ENCODE measurements at regions not wholly inside any gene's neighbourhood (a gene's known extent, or its start where the extent isn't known, plus 50 kb on each side); places are given as distances from the start of the nearest gene placed in this dataset.
"Not testable (repeated sequence)": the region's sequence is repeated elsewhere in the genome, so short reads cannot be mapped to it uniquely, and the experiment has no call there.

DNA sequence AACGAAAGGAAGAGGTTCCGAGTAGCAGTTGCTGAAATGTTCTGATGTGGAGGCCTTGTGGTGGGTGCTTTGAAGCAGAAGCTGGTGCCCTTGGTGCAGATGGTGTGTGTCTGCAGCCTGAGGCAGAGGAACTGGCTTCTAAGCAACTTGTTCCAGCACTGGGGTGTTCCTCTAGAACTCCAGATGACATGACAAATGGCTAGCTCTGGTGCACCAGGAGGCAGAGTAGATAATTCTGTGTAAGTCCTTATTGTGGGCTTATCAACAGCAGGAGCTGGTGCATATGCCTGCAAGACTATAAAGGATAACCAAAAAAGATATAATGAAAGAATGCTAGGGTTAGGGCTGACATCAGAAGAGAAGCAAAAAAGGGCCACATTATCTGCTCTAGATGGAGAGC, 76.5 kb downstream of the ARL5B start:
- DNase-seq = no peak

GRCh38 chr10:18737236-18737635, 78.0 kb downstream of the ARL5B start:
- no peak for DNase-seq

GRCh38 chr10:18737841-18738240, 78.6 kb downstream of the ARL5B start:
- no peak for DNase-seq

GRCh38 chr10:18738835-18739234, 79.6 kb downstream of the ARL5B start:
- no peak for DNase-seq

DNA sequence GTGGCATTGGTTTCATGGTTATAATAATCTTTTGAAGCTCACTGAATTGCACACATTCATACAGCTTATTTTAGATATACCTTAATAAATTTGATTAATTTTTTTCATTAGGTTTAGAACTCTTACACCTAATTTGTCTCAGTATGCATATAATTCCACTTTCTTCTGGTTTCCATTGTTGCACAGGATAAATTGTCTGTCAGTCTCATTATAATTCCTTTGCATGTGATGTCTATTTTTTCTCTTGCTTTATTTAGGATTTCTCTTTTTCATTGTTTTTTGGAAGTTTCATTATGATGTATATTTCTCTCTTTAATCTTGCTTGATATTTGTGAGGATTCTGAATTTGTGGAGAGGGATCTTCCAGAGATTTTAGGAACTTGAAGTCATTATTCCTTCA, 84.7 kb downstream of the ARL5B start:
- no peak for DNase-seq

- no peak for DNase-seq
Observed at GRCh38 chr10:18753312-18753895, 94.2 kb downstream of the ARL5B start.

DNA sequence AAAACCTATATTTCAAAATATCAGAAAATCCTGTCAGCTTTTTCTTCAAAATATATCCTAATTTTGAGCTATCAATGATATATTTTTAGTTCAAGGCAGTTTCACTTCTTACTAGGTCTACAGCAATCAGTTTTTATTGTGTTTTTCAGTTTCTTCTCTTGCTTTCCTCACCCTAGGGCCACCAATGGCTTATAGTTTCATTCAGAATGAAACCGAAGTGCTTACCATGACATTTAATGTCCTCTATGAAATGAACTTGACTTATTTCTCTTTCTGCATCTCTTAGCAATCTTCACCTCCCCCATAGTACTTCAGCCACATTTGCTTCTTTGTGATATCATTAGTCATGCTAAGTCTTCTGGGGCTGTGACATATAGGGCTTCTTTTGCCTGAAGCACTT, 100.3 kb downstream of the ARL5B start:
- no peak for DNase-seq

- DNase-seq = no peak
Observed at GRCh38 chr10:18760836-18761235, 101.6 kb downstream of the ARL5B start.

GRCh38 chr10:18767981-18768380, 108.8 kb downstream of the ARL5B start:
- no peak for DNase-seq

DNA sequence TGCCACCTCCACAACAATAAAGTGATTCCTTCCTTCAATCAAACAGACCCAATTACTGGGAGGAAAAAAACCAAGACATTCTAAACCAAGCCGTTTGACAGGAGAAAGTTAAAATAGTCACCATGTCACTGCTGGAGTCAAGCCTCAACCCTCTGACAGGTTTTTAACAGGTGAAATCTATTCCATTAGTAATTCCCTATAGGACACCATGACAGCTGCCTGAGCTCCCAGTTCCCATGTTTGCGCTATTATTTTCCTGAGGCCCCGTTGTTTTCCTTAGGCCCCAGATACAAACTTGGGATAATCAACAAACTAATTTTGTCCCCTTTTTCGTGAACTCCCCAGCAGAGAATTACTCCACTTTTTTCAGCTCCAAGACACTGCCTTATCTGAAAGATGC, 113.9 kb downstream of the ARL5B start:
- no peak for DNase-seq

GRCh38 chr10:18777258-18777657, 118.0 kb downstream of the ARL5B start:
- DNase-seq = no peak

DNA sequence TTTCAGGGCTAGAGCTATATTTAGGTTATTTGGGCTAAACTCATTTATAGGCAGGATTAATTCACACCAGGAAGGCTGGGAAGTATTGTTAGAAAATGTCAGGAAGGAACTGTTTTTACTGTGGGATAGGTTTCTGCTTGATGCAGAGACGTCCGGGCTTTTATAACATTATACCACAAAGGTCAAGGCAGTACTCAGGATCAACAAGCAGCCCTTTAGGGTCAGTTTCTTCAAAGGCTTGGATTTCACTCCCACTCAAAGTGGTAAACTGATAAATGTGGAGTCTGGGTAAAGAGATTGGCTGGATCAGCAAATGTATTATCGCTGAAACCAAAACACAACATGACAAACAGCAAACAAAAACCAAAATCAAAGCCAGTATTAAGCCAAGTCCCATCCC, 127.2 kb downstream of the ARL5B start:
- no peak for DNase-seq

- DNase-seq = no peak
Observed at GRCh38 chr10:18793951-18794350, 134.7 kb downstream of the ARL5B start.

- no peak for DNase-seq
Observed at GRCh38 chr10:18795549-18795948, 136.3 kb downstream of the ARL5B start.

DNA sequence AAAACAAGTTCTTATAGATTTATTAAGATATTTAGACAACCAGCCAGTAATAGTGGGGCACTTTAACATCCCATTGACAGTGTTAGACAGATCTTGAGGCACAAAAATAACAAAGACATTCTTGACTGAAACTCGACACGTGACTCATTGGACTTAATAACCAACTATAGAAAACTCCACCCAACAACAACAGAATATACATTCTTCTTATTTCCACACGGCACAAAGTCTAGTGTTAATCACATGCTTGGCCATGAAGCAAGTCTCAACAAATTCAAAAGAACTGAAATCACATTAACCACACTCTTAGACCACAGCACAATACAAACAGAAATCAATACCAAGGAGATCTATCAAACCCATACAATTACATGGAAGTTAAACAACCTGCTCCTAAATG, 138.1 kb downstream of the ARL5B start:
- DNase-seq = no peak

DNA sequence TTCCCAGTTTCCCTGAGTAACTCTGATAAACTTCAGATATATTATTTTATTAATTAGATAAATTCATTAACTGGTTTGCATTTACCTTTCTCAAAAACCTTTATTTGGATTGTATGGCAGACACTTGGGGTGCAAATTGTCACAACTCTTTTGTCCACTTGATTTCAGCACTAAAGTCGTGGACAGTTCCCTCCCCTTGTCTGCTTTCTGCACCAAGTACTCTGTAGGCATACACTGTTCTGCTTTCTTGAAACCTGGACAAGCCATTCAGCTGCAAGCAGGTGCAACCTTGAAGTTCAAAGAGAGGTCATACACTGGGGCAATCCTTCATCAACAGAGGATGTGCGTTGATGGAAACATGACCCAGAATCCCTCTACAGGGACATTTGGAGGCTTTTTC, 162.9 kb downstream of the ARL5B start:
- no peak for DNase-seq

- peak; percentile 37 for DNase-seq
Observed at GRCh38 chr10:18829259-18829658, 170.0 kb downstream of the ARL5B start.

GRCh38 chr10:18830277-18830676, 171.0 kb downstream of the ARL5B start:
- no peak for DNase-seq

- not testable (repeated sequence) for DNase-seq
Observed at GRCh38 chr10:18856623-18857022, 192.0 kb upstream of the MALRD1 start.

GRCh38 chr10:18859659-18860058, 188.9 kb upstream of the MALRD1 start:
- DNase-seq = no peak

DNA sequence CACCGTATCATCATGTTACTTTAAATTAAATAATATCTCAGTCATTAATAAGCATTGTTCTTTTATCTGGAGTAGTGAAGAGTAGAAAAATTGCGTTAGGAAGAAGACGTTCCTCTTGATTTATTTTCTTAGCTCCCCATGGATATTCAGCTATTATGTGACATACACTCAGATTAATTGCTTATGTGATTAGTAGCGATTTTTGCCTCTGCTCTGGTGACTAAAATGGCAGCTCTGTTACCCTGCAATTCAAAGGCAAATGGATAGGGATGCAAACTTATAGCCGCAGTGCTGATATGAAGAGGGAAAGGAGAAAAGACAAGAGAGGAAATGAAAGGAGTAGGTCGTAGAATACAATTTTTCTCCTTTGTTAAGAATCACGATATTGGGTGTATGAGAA, 188.4 kb upstream of the MALRD1 start:
- no peak for DNase-seq

DNA sequence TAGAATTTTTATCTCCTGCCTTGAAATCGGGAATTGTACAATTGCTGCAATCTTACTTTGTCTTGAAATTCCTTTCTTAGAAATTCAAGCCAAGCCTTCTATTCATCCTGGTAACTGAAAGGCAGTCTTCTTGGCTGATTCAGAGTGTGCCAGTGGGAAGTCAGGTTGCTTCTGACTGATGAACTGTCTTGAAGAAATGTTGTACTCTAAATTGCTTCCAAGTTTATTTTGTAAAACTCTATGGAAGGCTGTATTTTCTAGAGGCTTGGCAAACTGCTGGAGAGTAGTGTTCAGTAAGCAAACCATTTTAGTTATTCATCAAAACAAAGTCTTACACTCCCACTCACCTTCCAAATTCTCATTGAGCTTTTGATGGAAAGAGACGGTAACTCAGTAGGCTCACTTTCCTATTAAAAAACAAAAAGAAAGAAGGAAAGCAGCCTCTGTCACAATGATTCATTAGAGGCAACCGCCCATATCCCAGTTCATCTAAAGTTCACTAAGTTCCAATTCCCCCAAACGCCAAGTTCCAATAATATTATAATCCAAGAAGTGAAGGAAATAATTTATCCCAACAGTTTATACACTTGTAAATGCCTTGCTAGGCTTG, 187.9 kb upstream of the MALRD1 start:
- DNase-seq = no peak

DNA sequence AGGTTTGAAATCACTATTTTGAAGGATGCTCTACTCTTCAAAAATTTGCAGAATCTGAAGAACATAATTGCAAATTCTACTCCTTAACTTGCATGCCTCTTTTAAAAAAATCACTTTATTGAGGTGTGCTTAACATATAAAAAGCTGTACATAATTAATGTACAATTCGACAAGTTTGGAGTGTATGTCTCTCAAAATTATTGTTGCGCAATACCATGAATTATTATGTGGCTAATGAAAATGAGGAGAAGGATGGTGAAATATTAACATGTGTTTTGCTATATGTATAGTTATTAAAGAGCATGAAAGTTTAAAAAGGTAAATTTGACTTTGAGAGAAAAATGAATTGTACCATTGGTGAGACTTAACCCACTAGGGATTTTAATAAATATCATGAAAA, 187.2 kb upstream of the MALRD1 start:
- no peak for DNase-seq

DNA sequence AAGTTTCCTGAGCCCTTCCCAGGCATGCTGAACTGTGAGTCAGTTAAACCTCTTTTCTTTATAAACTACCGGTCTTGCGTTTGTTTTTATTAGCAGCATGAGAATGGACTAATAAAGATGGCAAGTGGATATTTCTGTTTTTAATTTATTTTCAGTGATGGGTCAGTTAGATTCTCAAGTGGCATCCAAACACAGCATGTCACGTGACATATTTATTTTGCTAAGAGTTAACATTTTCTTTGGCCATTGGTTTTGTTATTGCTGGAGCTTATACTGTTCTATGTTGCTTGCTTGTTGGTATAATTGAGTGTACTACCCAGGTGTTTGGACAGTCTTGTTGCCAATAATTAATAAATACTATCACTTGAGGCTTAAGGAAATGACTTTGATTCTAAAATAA, 181.7 kb upstream of the MALRD1 start:
- DNase-seq = no peak

DNA sequence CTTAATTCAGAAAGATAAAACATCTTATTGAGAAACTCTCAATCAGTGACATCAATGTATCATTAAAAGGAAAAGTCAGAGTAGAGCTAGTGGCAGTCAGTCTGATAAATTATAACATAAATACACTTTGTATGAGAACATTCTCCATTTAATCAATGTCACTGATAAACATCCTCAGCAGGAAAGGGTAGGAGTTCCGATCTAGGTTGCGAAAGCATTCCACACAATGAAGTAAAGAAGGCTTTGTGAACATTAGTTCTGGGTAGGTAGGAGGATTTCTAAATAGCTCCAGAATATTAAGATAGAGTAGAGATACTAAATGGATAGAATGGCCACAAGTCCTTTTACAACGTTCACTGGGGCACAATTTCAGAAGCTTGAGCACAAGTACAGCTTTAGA, 179.7 kb upstream of the MALRD1 start:
- DNase-seq = no peak
